NCI-H146 treated with DMSO at 0.1 percent for 48 hours (cell line): ENCODE measurements at regions not wholly inside any gene's neighbourhood (a gene's known extent, or its start where the extent isn't known, plus 50 kb on each side); places are given as distances from the start of the nearest gene placed in this dataset.
"Not testable (repeated sequence)": the region's sequence is repeated elsewhere in the genome, so short reads cannot be mapped to it uniquely, and the experiment has no call there.

ENCODE experiments used
- DNase-seq: peaks from one replicate; lab custom pipeline; 2025; ENCODE audit not compliant: unreplicated experiment; lab: John Stamatoyannopoulos, UW

DNA sequence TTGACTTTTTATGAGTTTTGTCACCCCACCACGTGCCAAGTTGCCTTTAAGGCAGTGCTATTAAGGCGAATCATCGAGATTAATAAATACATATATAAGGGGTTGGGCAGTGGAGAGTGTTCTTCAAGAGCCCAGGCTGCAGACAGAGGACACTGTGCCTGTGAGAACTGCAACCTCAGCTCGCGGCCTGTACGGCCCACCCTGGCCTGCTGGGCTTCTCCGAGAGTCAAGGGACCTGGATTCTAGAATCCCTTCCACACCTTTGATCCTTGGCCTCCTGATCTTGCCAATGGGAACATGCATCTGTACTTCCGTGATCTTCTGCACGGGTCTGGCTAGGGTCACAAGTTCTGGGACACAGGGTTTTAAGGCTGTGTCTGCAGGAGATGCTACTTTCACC lies 54.5 kb downstream of the IRX5 start:
- DNase-seq = no peak

DNA sequence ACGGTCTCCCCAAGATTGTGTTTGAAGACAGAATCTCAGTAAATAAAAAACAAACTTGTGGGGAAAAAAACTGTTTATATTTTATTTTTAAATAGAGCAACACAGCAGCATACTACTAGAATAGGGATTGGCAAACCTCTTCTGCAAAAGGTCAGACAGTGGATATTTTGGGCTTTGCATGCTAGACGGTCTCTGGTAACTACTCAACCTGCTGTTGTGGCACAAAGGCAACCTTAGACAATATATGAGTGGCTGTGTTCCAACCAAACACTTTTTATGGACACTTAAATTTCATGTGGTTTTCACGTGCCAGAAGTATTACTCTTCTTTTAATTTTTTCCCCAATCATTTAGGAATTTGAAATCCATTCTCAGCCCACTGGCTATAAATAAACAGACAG lies 55.0 kb downstream of the IRX5 start:
- DNase-seq = no peak

DNA sequence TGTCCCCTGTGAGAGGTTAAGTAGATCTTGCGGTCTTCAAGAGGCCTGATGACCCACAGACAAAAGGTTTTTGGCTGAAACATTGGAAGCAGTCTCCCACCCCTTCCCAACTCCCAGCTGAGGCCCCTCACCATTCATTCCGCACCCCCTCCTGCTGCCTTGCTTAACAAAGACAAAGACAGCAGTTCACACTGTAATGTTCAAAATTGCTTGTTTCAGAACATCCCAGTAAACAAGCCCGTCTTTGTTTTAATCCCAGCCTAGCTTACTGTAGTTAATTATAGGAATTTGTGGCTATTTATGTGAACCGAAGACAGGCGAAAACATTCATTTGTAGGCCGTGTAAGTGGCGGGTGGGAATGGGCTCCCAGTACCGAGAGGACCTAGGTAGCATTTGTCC lies 55.7 kb downstream of the IRX5 start:
- no peak for DNase-seq

DNA sequence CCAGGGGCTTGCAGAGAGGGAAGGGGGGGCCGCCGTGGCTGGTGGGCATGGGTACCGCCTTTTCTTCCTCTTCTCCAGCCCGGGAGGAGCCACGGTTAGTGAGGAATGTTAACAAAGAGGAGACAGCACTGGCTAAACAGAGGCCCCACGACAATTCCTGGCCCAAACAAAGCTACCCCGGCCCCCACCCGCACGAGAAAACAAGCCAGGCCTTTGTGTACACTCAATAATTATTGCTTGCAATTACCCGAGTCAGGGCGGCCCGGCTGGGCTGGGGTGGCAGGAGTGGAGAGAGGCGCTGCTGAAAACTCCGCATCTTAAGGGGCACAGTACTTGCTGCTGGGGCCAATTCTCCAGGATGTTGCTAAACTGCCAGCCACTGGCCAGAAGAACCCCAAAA lies 56.4 kb downstream of the IRX5 start:
- peak; percentile 11 for DNase-seq

DNA sequence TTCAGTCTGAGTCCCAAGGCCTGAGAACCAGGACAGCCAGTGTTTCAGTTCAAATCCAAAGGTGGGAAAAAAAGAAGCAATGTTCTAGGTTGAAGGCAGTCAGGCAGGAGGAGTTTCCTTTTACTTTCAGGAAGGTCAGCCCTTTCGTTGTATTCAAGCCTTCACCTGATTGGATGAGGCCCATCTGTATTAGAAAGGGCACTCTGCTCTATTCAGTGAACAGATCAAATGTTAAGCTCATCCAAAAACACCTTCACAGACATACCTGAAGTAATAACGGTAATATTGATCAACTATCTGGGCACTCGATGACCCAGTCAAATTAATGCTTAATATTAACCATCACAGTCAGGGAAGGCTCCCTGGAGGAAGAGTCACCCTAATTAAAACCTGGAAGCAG lies 60.9 kb downstream of the IRX5 start:
- no peak for DNase-seq

DNA sequence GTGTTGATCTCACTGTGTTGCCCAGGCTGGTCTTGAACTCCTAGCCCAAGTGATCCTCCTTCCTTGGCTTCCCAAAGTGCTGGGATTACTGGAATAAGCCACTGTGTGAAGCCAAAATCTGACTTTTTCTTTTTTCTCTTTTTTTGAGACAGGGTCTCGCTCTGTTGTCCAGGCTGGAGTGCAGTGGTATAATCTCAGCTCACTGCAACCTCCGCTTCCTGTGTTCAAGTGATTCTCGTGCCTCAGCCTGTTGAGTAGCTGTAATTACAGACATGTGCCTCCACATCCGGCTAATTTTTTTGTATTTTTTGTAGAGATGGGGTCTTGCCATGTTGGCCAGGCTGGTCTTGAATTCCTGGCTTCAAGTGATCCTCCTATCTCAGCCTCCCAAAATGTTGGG lies 61.3 kb downstream of the IRX5 start:
- DNase-seq = not testable (repeated sequence)

DNA sequence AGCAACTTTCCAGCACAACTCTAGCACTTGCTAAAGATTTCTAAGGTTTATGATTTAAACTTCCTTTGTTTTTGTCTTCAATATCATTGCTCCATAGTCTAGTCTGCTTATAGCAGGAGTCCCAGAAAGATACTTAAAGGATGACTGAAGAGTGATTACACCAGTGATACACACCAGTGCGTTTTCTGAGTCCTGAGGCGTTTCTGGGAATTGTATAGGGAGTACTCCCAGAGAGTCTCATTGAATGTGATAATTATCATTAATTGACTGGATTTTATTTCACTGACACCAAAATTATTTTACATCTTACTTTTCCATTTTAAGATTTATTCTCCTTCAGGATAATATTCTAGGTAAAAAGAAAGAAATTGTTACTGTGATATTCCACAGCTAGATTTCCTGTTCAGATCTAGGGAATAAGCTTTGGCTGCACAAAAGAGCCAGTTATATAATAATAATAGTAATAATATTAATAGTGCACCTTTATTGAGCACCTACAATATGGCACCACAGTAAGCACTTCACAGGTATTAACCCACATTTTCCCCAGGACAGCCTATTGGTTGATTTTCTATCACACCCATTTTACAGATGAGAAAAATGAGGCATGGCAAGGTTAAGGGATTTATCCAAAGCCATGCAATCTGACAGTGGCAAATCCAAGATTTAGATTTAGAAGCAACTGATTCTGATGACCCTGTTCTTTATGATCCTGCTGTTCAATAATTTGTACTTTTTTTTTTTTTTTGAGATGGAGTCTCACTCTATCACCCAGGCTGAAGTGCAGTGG lies 62.6 kb downstream of the IRX5 start:
- DNase-seq = no peak

DNA sequence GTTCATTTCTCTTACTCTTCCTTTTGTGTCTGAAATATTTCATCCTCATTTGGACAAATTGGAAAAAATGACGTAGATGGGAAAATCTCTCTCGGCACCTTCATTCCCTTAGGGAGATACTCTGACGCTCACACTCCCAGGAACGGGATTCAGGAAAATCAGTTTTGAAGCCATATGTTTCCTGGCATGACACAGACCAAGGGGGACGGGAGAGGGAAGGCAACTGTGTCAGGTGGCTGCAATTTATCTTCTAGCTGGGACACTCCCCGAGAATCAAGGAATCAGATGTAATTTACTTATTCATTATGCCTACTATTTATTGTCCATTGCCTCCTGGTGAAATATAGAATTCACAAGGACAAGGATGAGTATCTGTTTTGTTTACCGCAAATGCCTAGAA lies 65.5 kb downstream of the IRX5 start:
- DNase-seq = no peak

DNA sequence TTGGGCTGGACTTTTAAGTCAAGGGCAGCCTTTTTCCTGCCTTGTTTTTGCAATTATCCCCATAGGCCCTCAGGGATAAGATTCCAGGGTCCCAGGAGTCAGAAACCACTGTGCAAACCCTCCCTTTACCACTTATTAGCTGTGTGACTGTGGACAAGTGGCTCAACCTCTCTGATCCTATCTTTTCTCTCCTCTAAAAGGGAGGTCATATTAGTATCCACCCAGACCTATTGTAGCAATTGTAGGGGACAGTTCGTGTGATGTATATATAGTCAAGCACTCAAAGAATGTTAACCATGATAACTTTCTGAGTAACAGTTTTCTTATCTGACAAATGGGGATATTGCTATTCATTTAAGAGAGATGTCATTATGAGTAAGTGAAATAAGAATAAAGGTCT lies 68.2 kb downstream of the IRX5 start:
- no peak for DNase-seq

DNA sequence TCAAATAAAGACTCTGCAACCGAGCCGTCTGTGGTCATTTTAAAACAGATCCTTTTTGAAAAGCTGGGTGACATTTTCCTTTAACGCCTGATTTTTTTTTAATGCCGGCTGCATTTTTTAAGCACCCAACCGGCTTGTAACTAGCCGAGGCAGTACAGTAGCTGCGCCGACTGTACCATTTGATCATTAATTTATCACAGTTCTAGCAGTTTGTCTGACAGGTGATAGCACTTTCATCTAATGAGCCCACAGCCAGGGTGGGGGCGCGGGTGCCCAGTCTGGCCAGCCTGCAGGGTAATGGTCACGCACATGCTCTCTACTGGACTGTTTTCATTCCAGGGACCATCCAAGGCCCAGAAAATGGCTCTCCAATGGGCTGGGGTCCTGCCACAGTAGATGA lies 68.8 kb downstream of the IRX5 start:
- DNase-seq = no peak

DNA sequence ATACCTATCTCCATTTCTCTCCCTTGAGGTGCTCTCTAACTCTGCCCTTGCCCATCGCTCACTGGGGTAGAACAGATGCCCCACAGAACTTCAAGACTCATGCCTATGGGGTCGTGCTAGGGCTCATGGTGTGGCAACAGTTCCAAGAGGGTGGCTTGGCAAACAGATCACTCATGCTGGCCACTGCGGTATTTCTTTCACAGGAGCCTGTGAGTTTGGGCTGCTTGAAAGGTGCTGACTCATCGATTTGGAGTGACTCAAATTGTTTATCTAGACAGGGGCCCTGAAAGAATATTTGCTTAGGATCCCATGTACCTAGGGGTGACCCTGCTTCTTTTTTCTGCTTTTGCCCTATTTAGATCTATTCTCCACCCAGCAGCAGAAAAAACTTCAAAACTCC lies 69.9 kb downstream of the IRX5 start:
- DNase-seq = no peak

DNA sequence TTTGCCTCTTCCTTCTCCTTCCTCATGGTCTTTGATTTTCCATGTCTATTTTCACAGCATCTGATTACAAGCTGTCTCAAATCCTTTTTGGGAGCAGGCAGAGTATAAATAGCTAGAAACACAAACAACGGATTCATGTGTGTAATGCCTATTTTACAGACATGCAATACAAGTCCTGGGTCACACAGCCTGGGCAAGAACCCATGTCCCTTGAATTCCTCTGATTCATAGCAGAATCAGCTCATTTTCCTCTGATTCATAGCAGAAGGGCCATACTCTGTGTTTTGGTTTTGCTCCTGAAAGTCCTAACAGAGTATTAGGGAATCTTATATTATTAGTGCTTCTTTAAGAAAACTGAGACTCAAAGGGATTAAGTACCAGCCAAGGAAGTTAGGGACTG lies 71.3 kb downstream of the IRX5 start:
- no peak for DNase-seq

DNA sequence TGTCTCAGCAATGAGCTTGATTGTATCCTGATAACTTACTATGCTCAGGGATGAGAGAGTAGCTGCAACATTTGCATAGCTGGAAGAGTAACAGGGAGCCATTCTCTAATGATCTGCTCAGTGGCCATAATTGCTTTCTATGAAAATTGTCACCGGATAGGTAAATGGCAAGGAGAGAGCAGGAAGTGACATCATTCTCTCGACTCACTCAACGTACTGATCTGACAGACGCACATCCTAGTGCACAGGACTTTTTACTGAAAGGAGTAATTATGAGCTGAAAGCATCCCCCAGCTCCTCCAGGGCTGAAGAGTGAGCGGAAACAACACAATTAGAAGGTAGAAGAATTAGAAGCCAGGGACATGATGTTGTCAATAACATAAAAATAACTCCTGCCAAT lies 71.8 kb downstream of the IRX5 start:
- no peak for DNase-seq

DNA sequence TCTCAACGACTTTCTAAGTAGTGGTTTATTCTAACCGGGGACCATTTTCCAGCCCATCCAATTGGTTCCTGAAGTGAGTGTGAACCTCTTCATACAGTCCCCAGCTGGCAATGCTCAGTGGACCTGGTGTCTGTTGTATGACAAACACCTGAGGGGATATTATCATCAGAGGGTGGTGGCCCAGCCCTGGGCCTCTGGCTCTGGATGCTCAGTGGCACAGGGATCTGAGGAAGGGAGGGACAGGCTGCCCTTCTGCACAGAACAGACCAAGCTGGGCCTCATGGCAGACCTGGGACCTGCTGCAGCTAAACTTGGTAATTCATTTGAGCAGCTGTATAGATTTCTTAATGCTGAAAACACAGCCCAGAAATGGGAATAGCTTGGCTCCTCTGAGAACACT lies 72.6 kb downstream of the IRX5 start:
- DNase-seq = no peak

DNA sequence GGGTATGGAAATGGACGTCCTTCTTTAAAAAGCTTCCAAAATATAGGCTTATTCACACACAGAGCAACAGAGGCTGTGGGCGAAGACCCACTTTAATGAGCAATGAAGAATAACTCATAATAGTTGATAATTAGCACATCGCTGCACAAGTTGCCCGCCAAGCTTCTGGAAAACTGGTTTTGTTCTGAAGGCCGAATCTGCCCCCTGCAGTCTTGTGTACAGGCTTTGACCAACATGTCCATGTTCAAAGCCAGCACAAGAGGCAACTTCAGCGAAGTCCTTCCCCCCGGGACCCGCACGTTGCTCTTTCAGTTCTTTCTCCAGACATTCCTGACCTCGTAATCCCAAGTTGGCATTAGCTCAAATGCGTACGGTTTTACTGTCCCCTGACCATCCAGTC lies 73.3 kb downstream of the IRX5 start:
- DNase-seq = no peak

DNA sequence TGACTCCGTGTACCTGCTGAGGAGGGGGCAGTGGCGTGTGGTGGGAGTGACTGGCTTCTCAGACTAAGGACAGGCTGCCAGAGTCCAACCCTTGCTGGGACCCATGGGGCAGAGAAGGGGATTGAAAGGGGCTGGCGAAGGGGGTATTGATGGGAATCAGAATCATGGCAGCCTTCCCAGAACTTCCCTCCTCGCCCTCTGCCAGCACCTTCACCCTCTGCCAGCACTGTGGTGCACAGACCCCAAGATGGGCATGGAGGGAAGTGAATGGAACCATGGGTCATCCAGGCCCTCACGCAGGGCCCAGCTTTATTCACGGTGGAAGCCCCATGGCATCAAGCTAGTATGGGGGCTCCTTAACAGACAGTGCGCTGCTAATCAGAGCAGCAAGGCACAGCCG lies 76.8 kb downstream of the IRX5 start:
- no peak for DNase-seq

DNA sequence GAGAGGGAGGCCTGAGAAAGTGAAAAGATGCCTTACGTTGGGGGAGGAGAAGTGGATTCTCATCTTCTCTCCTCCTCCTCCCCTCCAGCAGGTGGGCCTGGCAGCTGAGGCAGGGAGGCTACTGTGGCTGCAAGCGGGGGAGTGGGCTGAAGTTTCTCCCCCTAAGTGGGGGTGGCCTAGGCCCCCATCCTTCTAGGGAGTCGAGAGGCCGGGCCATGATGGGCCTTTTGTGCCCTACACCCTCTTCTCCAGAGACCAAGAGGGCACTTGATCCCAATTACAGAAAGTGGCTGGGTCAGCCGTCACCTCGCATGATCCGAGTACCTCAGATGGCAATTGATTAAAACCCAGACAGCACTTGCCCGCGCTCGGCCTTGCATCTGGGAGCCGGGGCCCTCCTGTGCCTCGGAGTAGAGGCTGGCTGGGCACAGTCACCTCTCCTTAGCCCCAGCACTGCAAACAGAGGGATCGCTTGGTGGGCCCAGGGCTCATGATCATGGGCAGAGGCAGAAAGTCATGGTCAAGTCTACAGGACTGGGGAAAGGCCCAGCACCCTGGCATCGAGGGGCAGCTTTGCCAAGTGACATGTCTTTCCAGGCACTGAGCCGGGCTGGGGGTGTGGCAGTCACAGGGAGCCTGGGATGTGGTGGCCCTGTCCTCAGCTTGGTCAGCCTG lies 78.3 kb downstream of the IRX5 start:
- DNase-seq = no peak

DNA sequence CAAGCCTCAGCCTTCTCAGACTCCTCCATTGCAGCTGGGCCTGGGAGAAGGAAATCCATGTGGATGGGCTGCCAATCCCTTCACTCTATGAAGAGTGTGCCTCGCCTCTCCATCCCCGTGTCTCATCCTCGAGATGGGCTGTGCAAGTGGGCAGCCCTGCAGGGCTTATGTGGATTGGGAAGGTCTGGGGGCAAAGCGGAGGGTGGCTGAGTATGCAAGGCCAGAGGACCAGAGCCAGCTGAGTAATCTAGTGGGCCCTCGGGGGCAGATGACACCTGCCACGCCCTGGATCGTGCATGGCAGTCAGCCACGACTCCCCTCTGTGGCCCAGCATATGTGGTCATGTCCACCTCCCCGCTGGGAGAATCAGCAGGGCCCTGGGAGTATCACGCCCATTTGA lies 78.9 kb downstream of the IRX5 start:
- no peak for DNase-seq

DNA sequence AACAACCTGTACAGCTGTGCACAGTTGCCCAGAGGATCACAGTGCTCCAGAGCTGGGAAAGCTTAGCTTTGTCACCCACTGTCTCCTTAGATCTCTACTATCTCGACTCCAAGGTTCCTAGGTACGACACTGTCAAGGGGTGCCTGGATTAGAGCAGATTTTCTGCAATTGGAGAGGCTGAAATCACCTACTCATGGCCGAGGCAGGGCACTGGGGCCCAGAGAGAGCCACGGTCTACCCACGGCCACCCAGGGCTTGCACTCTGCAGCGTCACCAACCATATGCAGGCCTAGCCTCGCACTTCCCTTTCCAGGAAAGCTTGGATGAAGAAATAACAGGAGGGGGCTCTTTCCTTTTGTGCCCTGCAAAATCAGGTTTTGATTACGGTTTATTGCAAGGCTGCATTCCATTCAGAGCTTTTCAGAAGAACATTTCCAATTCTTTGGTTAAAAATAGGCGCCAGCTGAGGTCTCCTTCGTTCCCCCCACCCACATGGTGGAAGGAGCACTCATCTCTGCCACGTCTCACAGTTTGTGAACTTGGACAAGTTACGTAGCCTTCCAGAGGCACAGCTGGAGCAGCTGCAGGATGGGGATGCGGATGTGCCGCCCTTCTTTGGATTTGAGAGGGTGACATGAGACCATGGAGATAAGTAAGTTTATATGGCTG lies 80.0 kb downstream of the IRX5 start:
- no peak for DNase-seq

DNA sequence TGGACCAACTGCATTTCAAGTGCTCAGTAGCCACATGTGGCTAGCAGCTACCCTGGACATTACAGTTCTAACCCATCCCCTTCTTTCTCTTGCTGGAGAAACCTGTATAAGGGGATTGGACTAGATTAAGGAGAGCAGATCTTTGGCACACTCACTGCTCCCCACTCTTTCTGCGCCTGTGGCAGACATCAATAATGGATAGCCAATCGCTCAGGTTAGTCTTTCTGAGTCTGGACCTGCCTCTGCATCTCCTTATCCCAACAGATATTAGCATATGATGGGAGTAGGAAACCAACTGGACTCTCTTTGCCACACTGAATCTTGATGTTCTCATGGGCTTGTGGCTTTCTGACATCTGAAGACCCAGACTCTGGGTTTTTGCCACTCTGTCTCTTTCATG lies 81.7 kb downstream of the IRX5 start:
- DNase-seq = no peak

DNA sequence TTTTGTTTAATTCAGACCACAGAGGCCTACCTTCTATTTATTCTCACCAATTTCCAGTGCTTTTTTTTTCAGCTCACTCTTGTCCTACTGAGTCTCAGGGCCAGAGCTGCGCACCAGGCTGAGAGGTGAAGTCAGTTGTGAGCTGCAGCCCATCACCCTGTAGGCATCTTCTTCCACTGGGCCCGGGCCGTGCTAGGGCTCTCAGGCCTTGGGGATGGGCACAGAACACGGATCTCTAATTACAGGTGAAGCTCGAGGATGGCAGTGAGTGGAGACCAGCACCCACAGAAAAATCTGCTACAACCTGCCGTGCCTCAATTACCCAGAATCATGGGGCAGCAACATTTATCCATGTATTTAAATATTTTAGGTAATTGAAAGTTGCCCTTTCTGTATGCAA lies 82.1 kb downstream of the IRX5 start:
- DNase-seq = no peak

DNA sequence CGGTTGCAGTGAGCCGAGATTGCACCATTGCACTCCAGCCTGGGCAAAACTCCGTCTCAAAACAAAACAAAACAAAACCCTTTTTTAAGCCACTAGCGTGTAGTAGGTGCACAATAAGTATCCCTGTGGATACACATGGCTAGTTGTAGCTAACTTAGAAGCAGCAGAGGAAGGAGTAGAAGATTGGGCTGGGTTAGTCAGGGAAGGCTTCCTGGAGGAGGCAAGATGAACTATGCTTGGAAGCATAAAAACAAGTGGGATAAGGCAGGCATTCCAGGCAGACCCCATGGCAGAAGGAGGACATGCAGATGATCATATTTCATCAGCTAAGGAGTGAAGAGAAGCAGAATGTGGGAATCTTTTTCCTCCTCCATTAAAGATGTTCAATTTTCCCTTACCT lies 83.4 kb downstream of the IRX5 start:
- DNase-seq = no peak
